GM23338 (cell line): ENCODE measurements at regions not wholly inside any gene's neighbourhood (a gene's known extent, or its start where the extent isn't known, plus 50 kb on each side); places are given as distances from the start of the nearest gene placed in this dataset.

Source experiments
- ATAC-seq: fragments of 200-7000 bp; cut with Tn5 transposase; 3 replicates; pipeline ENCODE4 v1.9.1; 2020
- DNase-seq: peaks from one replicate; pipeline ENCODE4 v3.0.0-alpha.2; 2015; ENCODE audit warnings: low spot score
- H2AFZ ChIP-seq: fragments of 200-600 bp; sonication (generic); 2 replicates; pipeline ENCODE4 v1.8.0; 2016; ENCODE audit warnings: antibody characterized with exemption, mild to moderate bottlenecking, moderate library complexity
- H3F3A ChIP-seq: fragments of 200-600 bp; sonication (generic); replicated peaks from 2 replicates; pipeline ENCODE4 v1.8.0; 2017; ENCODE audit warnings: antibody characterized with exemption, mixed run types, low read depth
- H3K27ac ChIP-seq: fragments of 200-600 bp; sonication (generic); 2 replicates; pipeline ENCODE4 v1.6.1; 2016; ENCODE audit warnings: low read depth
- H3K27me3 ChIP-seq: fragments of 200-600 bp; sonication (generic); 2 replicates; pipeline ENCODE4 v1.8.0; 2016; ENCODE audit warnings: mild to moderate bottlenecking, mixed run types, moderate library complexity; ENCODE audit not compliant: insufficient read depth
- H3K36me3 ChIP-seq: fragments of 200-600 bp; sonication (generic); 2 replicates; pipeline ENCODE4 v1.8.0; 2016; ENCODE audit warnings: mild to moderate bottlenecking; ENCODE audit not compliant: insufficient read depth
- H3K4me1 ChIP-seq: fragments of 200-600 bp; sonication (generic); 2 replicates; pipeline ENCODE4 v1.8.0; 2016; ENCODE audit warnings: mild to moderate bottlenecking, moderate library complexity; ENCODE audit not compliant: insufficient read depth
- H3K4me2 ChIP-seq: fragments of 200-600 bp; sonication (generic); 2 replicates; pipeline ENCODE4 v1.7.1; 2017; ENCODE audit warnings: mixed run types
- H3K4me3 ChIP-seq: fragments of 200-600 bp; sonication (generic); 2 replicates; pipeline ENCODE4 v1.6.1; 2016; ENCODE audit warnings: mixed run types
- H3K79me2 ChIP-seq: fragments of 200-600 bp; sonication (generic); replicated peaks from 2 replicates; pipeline ENCODE4 v1.8.0; 2017; ENCODE audit warnings: mild to moderate bottlenecking; ENCODE audit not compliant: insufficient read depth
- H3K9me2 ChIP-seq: fragments of 200-600 bp; sonication (generic); 2 replicates; pipeline ENCODE4 v1.8.0; 2017; ENCODE audit not compliant: insufficient read depth
- H4K20me1 ChIP-seq: fragments of 200-600 bp; sonication (generic); replicated peaks from 2 replicates; pipeline ENCODE4 v1.8.0; 2017; ENCODE audit warnings: mild to moderate bottlenecking; ENCODE audit not compliant: insufficient read depth
- H3K27ac Mint-ChIP-seq: 2 replicates; pipeline ENCODE4 v1.8.0; 2020; ENCODE audit warnings: inconsistent platforms, mild to moderate bottlenecking, moderate library complexity, mixed read lengths
- H3K27me3 Mint-ChIP-seq: 3 replicates; pipeline ENCODE4 v1.8.0; 2022; ENCODE audit warnings: low read depth, mild to moderate bottlenecking, moderate library complexity, mixed read lengths, inconsistent platforms; ENCODE audit not compliant: insufficient read depth, poor library complexity
- H3K36me3 Mint-ChIP-seq: 3 replicates; pipeline ENCODE4 v1.8.0; 2021; ENCODE audit warnings: low read depth, mild to moderate bottlenecking, inconsistent platforms, moderate library complexity, mixed read lengths
- H3K4me1 Mint-ChIP-seq: 3 replicates; pipeline ENCODE4 v1.8.0; 2020; ENCODE audit warnings: mild to moderate bottlenecking, inconsistent platforms, mixed read lengths
- H3K4me3 Mint-ChIP-seq: 3 replicates; pipeline ENCODE4 v1.8.0; 2021; ENCODE audit warnings: moderate library complexity, mild to moderate bottlenecking, inconsistent platforms, mixed read lengths
- H3K9me3 Mint-ChIP-seq: 3 replicates; pipeline ENCODE4 v1.8.0; 2020; ENCODE audit warnings: moderate library complexity, mild to moderate bottlenecking, inconsistent platforms, mixed read lengths
- CREB1 ChIP-seq: fragments of 250-450 bp; sonication (Bioruptor Pico); IDR thresholded peaks from 2 replicates; pipeline ENCODE4 v1.5.0; 2020; ENCODE audit warnings: low read depth, mild to moderate bottlenecking, moderate library complexity
- CTCF ChIP-seq, 2 experiments: fragments of 200-600 bp in 1 of 2; sonication (generic) in 1 of 2; conservative IDR thresholded peaks; 2 replicates each; pipeline versions ENCODE4 v1.5.1 to v1.6.1; 2016 to 2017; ENCODE audit warnings: antibody characterized with exemption in 2 of 2, low read depth in 2 of 2, mild to moderate bottlenecking in 2 of 2, moderate library complexity in 1 of 2
- ETS1 ChIP-seq: IDR thresholded peaks from 2 replicates; pipeline ENCODE4 v1.6.1; 2016; ENCODE audit warnings: antibody characterized with exemption
- EZH2 ChIP-seq: fragments of 200-600 bp; sonication (generic); IDR thresholded peaks from one replicate; pipeline ENCODE4 v1.8.0; 2017; ENCODE audit warnings: antibody characterized with exemption, mild to moderate bottlenecking, low read depth; ENCODE audit not compliant: unreplicated experiment
- EZH2phosphoT487 ChIP-seq: fragments of 200-600 bp; sonication (generic); IDR thresholded peaks from one replicate; pipeline ENCODE4 v1.8.1; 2018; ENCODE audit warnings: antibody characterized with exemption; ENCODE audit not compliant: unreplicated experiment
- JUNB ChIP-seq: IDR thresholded peaks from one replicate; pipeline ENCODE4 v1.6.1; 2016; ENCODE audit warnings: antibody characterized with exemption; ENCODE audit not compliant: unreplicated experiment
- NANOG ChIP-seq: IDR thresholded peaks from 2 replicates; pipeline ENCODE4 v1.6.1; 2016; ENCODE audit warnings: antibody characterized with exemption, borderline replicate concordance
- POLR2AphosphoS5 ChIP-seq: IDR thresholded peaks from 2 replicates; pipeline ENCODE4 v1.6.1; 2016; ENCODE audit warnings: antibody characterized with exemption, low read depth
- REST ChIP-seq: IDR thresholded peaks from one replicate; pipeline ENCODE4 v1.6.1; 2018; ENCODE audit warnings: antibody characterized with exemption; ENCODE audit not compliant: unreplicated experiment
- STAT1 ChIP-seq: IDR thresholded peaks from one replicate; pipeline ENCODE4 v1.6.1; 2016; ENCODE audit warnings: antibody characterized with exemption; ENCODE audit not compliant: unreplicated experiment
- ZNF114 ChIP-seq: fragments of 250-450 bp; sonication (Bioruptor Pico); IDR thresholded peaks from 2 replicates; pipeline ENCODE4 v1.5.0; 2020; ENCODE audit warnings: mild to moderate bottlenecking, moderate library complexity
- ZNF331 ChIP-seq: fragments of 250-450 bp; sonication (Bioruptor Pico); IDR thresholded peaks from 2 replicates; pipeline ENCODE4 v1.5.0; 2020; ENCODE audit warnings: low read depth, mild to moderate bottlenecking, moderate library complexity

GRCh38 chr20:51182571-51182970 is 159.7 kb upstream of the KCNG1 start (continued):
- no peak for TF ChIP-seq EZH2phosphoT487
- TF ChIP-seq EZH2: no peak
- TF ChIP-seq POLR2AphosphoS5: no peak
- TF ChIP-seq STAT1: no peak
- no peak for TF ChIP-seq NANOG
- no peak for TF ChIP-seq ZNF114
- no peak for TF ChIP-seq CTCF (conservative IDR thresholded peaks at IDR 0.05; ENCODE audit: low read depth in 2 of 2)
- no peak for TF ChIP-seq ZNF331
- TF ChIP-seq REST: no peak

- H2AFZ ChIP-seq: no peak overlapping the region
- no peak for ATAC-seq
- H3K27me3 Mint-ChIP-seq: no peaks in the 10 kb centered on the region
- H3K4me1 Mint-ChIP-seq: 0 out of 3 replicates have a peak, but pooled peaks cover 2% of the 10 kb centered on the region
- H3K27ac ChIP-seq: no peak overlapping the region
- H3K4me1 ChIP-seq: no peaks in the 10 kb centered on the region
- H3K79me2 ChIP-seq: no peaks in the 10 kb centered on the region
- no peak overlapping the region for H3K4me3 Mint-ChIP-seq
- no peak overlapping the region for H3K27ac Mint-ChIP-seq
- H3K4me2 ChIP-seq: no peak overlapping the region
- no peaks in the 10 kb centered on the region for H3K36me3 Mint-ChIP-seq
- no peaks in the 10 kb centered on the region; the same call in 2 of the 3 replicates for H3K9me3 Mint-ChIP-seq
- H3F3A ChIP-seq: no peaks in the 10 kb centered on the region
- no peaks in the 10 kb centered on the region for H3K27me3 ChIP-seq
- H3K4me3 ChIP-seq: no peak overlapping the region
- DNase-seq: no peak
- no peaks in the 10 kb centered on the region for H4K20me1 ChIP-seq
- H3K9me2 ChIP-seq: no peaks in the 10 kb centered on the region
- H3K36me3 ChIP-seq: no peaks in the 10 kb centered on the region
- no peak for TF ChIP-seq ZNF331
- no peak for TF ChIP-seq POLR2AphosphoS5
- TF ChIP-seq EZH2phosphoT487: no peak
- no peak for TF ChIP-seq STAT1
- TF ChIP-seq CREB1 (CRISPR knock-in tag): no peak
- no peak for TF ChIP-seq ZNF114
- no peak for TF ChIP-seq JUNB
- no peak for TF ChIP-seq EZH2
- no peak for TF ChIP-seq REST
- TF ChIP-seq ETS1: no peak
- TF ChIP-seq NANOG: no peak
Observed at GRCh38 chr20:51178153-51178552, 155.2 kb upstream of the KCNG1 start.
